Vagina (tissue), 2 donors: ENCODE measurements at regions not wholly inside any gene's neighbourhood (a gene's known extent, or its start where the extent isn't known, plus 50 kb on each side); places are given as distances from the start of the nearest gene placed in this dataset.
"Not testable (repeated sequence)": the region's sequence is repeated elsewhere in the genome, so short reads cannot be mapped to it uniquely, and the experiment has no call there.

Experiments
- POLR2AphosphoS5 ChIP-seq, 2 donors: sonication (generic); formaldehyde crosslinking; IDR thresholded peaks; one replicate each; pipeline ENCODE4 v1.9.0; 2017; ENCODE audit warnings: antibody characterized with exemption in 2 of 2, mild to moderate bottlenecking in 2 of 2, low read depth in 1 of 2; ENCODE audit not compliant: insufficient read depth in 1 of 2
- TF ChIP-seq, protein P1 (sequence below), 3 experiments: fragments of 450-650 bp in 2 of 3; fragments of 200-600 bp in 1 of 3; sonication (generic) in 1 of 3; IDR thresholded peaks; one replicate each; pipeline ENCODE4 v1.5.1; 2017 to 2019; ENCODE audit warnings: antibody characterized with exemption in 3 of 3, mild to moderate bottlenecking in 2 of 3, moderate library complexity in 2 of 3

GRCh38 chr3:22882834-22883233 lies 320.3 kb upstream of the UBE2E2 start:
- TF ChIP-seq, protein P1, sequence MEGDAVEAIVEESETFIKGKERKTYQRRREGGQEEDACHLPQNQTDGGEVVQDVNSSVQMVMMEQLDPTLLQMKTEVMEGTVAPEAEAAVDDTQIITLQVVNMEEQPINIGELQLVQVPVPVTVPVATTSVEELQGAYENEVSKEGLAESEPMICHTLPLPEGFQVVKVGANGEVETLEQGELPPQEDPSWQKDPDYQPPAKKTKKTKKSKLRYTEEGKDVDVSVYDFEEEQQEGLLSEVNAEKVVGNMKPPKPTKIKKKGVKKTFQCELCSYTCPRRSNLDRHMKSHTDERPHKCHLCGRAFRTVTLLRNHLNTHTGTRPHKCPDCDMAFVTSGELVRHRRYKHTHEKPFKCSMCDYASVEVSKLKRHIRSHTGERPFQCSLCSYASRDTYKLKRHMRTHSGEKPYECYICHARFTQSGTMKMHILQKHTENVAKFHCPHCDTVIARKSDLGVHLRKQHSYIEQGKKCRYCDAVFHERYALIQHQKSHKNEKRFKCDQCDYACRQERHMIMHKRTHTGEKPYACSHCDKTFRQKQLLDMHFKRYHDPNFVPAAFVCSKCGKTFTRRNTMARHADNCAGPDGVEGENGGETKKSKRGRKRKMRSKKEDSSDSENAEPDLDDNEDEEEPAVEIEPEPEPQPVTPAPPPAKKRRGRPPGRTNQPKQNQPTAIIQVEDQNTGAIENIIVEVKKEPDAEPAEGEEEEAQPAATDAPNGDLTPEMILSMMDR (IDR thresholded peaks at IDR 0.05), result not testable (repeated sequence)
- TF ChIP-seq POLR2AphosphoS5 (IDR thresholded peaks at IDR 0.05; ENCODE audit: insufficient read depth in 1 of 2, low read depth in 1 of 2), result not testable (repeated sequence)
